ENCODE measurements at regions not wholly inside any gene's neighbourhood (a gene's known extent, or its start where the extent isn't known, plus 50 kb on each side); places are given as distances from the start of the nearest gene placed in this dataset.

- no peaks in the 10 kb centered on the region for H3K4me1 ChIP-seq
- no peaks in the 10 kb centered on the region for H3K36me3 ChIP-seq
- no peak for DNase-seq
- H3K4me3 ChIP-seq = no peak overlapping the region
- no peak overlapping the region for H3K27ac ChIP-seq
- TF ChIP-seq POLR2A (IDR thresholded peaks at IDR 0.05) (no peak), CTCF (IDR thresholded peaks at IDR 0.05) (no peak)
- no peaks in the 10 kb centered on the region for H3K27me3 ChIP-seq
- no peaks in the 10 kb centered on the region for H3K9me3 ChIP-seq
Measured at GRCh38 chr1:185453496-185454192, 136.6 kb upstream of the IVNS1ABP start.

- no peak for TF ChIP-seq POLR2A (IDR thresholded peaks at IDR 0.05)
- TF ChIP-seq CTCF (IDR thresholded peaks at IDR 0.05) = peak in 2 of 6 experiments; percentile 4 to 6
- H3K9me3 ChIP-seq = no peaks in the 10 kb centered on the region
- H3K27me3 ChIP-seq = no peaks in the 10 kb centered on the region
- DNase-seq = no peak
- peak overlapping the region in 2 of 4 donors; percentile 71 to 78 for H3K27ac ChIP-seq
- H3K4me3 ChIP-seq = no peak overlapping the region
- H3K4me1 ChIP-seq = no peaks in the 10 kb centered on the region
- H3K36me3 ChIP-seq = no peaks in the 10 kb centered on the region
Measured at GRCh38 chr1:185450917-185451316, 133.9 kb upstream of the IVNS1ABP start.

- H3K36me3 ChIP-seq = no peaks in the 10 kb centered on the region
- no peak for DNase-seq
- no peaks in the 10 kb centered on the region for H3K9me3 ChIP-seq
- TF ChIP-seq CTCF (IDR thresholded peaks at IDR 0.05) (no peak), POLR2A (IDR thresholded peaks at IDR 0.05) (no peak)
- peak overlapping the region in 2 of 4 donors; percentile 71 to 78 for H3K27ac ChIP-seq
- H3K4me3 ChIP-seq = no peak overlapping the region
- H3K4me1 ChIP-seq = no peaks in the 10 kb centered on the region
- H3K27me3 ChIP-seq = no peaks in the 10 kb centered on the region
Measured at GRCh38 chr1:185450060-185450788, 133.2 kb upstream of the IVNS1ABP start.

GRCh38 chr1:185449378-185450059 is 132.5 kb upstream of the IVNS1ABP start:
- Histone ChIP-seq H3K4me3 (no peak overlapping the region), H3K36me3 (no peaks in the 10 kb centered on the region), H3K9me3 (no peaks in the 10 kb centered on the region), H3K27ac (peak overlapping the region in 3 of 4 donors; percentile 1 to 78 (median 71)), H3K27me3 (no peaks in the 10 kb centered on the region), H3K4me1 (no peaks in the 10 kb centered on the region)
- TF ChIP-seq POLR2A (IDR thresholded peaks at IDR 0.05) = no peak
- no peak for TF ChIP-seq CTCF (IDR thresholded peaks at IDR 0.05)
- DNase-seq = no peak

- no peak for DNase-seq
- Histone ChIP-seq H3K36me3 (no peaks in the 10 kb centered on the region), H3K9me3 (no peaks in the 10 kb centered on the region), H3K27me3 (no peaks in the 10 kb centered on the region), H3K27ac (peak overlapping the region in 1 of 4 donors; percentile 78), H3K4me3 (no peak overlapping the region), H3K4me1 (no peaks in the 10 kb centered on the region)
- TF ChIP-seq CTCF (IDR thresholded peaks at IDR 0.05) = no peak
Measured at GRCh38 chr1:185448591-185449186, 131.6 kb upstream of the IVNS1ABP start.
